ENCODE measurements at regions not wholly inside any gene's neighbourhood (a gene's known extent, or its start where the extent isn't known, plus 50 kb on each side); places are given as distances from the start of the nearest gene placed in this dataset.
A peak's percentile ranks its signal among the peaks of the same experiment; 100 is the strongest.
"Not testable (repeated sequence)": the region's sequence is repeated elsewhere in the genome, so short reads cannot be mapped to it uniquely, and the experiment has no call there.

DNA sequence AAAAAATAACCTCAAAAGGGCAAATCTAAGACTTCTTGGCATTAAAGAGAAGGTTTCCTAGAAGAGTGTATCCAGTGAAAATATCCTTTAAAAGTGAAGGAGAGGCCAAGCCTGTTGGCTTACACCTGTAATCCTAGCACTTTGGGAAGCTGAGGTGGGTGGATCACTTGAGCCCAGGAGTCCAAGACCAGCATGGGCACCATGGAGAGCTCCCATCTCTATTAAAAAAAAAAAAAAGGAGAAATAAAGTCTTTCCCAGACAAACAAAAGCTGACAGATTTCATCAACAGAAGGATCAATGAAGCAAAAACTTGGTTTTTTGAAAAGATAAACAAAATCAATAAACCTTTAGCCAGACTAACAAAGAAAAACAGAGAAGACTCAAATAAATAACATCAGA lies 67.6 kb upstream of the ZNF800 start:
- FAIRE-seq, result no peak
- Histone ChIP-seq H3K27me3 (no peaks in the 10 kb centered on the region), H3K4me1 (no peaks in the 10 kb centered on the region), H3K36me3 (no peaks in the 10 kb centered on the region), H3K9me3 (no peaks in the 10 kb centered on the region), H3K4me3 (no peak overlapping the region), H3K27ac (no peak overlapping the region)
- TF ChIP-seq CTCF (IDR thresholded peaks at IDR 0.05), result no peak
- no peak for DNase-seq
- intact Hi-C loops (cut with DNase I), result no loop called here
- no peak for ATAC-seq

- intact Hi-C loops (cut with DNase I); H3K4me3 ChIP-seq; H3K9me3 ChIP-seq; H3K36me3 ChIP-seq; H3K27ac ChIP-seq; DNase-seq; H3K27me3 ChIP-seq; FAIRE-seq; H3K4me1 ChIP-seq; ATAC-seq: not testable (repeated sequence)
- WGBS, 2 donors, result 79 to 84% methylated on average over 10 of the region's 10 CpGs
Observed at GRCh38 chr7:127451258-127451657, 58.8 kb upstream of the ZNF800 start.

GRCh38 chr7:127448566-127448965 lies 56.1 kb upstream of the ZNF800 start:
- TF ChIP-seq CTCF (IDR thresholded peaks at IDR 0.05), result no peak
- H3K4me3 ChIP-seq, result no peak overlapping the region
- DNase-seq (no peak), FAIRE-seq (no peak), ATAC-seq (no peak)
- H3K27ac ChIP-seq, result no peak overlapping the region
- no peaks in the 10 kb centered on the region for H3K36me3 ChIP-seq
- no peaks in the 10 kb centered on the region for H3K27me3 ChIP-seq
- no peaks in the 10 kb centered on the region for H3K4me1 ChIP-seq
- H3K9me3 ChIP-seq, result no peaks in the 10 kb centered on the region
- WGBS, 2 donors, result 58 to 69% methylated on average over 3 of the region's 3 CpGs
- intact Hi-C loops (cut with DNase I), result no loop called here

DNA sequence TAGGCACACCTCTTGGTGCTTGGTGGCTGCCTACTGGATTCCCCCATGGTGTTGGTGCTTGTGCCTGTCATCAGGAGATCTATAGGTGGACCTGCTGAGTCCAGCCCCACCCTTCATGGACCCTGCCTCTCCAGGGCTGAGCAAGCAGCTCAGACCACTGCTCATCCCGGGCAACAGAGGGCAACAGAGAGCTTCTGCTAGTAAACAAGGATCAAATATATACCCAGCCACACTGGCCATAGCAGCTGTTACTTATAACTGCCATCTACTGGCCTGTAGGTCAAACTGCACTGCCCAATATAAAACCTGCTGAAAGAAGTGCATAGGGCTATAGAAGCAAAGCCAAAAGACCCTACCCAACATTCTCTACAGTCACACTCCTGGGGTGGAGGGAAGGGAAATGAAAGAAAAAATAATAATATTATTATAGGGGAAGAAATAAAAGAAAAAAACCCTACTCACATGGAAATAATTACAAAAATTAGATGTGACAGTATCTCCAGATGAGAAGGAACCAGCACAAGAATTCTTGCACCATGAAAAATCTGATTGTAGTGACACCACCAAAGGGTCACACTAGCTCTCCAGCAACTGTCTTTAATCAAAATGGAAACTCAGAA lies 54.9 kb upstream of the ZNF800 start:
- Histone ChIP-seq H3K27me3 (no peaks in the 10 kb centered on the region), H3K4me3 (no peak overlapping the region), H3K4me1 (no peaks in the 10 kb centered on the region), H3K36me3 (no peaks in the 10 kb centered on the region), H3K9me3 (no peaks in the 10 kb centered on the region), H3K27ac (no peak overlapping the region)
- WGBS, 2 donors, result 7 to 21% methylated on average over 1 of the region's 1 CpG
- ATAC-seq (peak in 1 of 4 donors; percentile 43), FAIRE-seq (no peak), DNase-seq (no peak)
- intact Hi-C loops (cut with DNase I), result no loop called here
- TF ChIP-seq CTCF (IDR thresholded peaks at IDR 0.05), result peak in 1 of 4 donors; percentile 6

DNA sequence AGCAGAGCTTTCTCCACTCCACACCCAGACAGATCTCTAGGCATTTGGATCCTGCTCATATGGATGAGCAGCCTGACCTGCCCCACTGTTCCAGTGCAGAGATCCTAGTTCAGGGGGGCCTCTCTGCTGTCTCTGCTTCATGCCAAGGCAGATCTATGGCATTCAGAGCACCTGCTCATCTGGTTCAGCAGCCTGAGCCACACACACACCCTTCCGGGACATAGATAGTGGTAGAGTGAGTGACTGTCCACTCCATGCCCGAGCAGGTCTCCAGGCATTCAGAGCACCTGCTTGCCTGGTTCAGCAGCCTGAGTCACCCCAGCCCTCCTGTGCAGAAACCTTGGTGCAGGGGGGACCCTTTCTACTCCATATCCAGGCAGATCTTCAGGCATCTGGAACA lies 54.3 kb upstream of the ZNF800 start:
- no peaks in the 10 kb centered on the region for H3K27me3 ChIP-seq
- DNase-seq (no peak), FAIRE-seq (no peak), ATAC-seq (no peak)
- H3K4me1 ChIP-seq, result no peaks in the 10 kb centered on the region
- no peak overlapping the region for H3K4me3 ChIP-seq
- 86 to 91% methylated on average over 2 of the region's 2 CpGs for WGBS, 2 donors
- TF ChIP-seq CTCF (IDR thresholded peaks at IDR 0.05), result no peak
- H3K36me3 ChIP-seq, result no peaks in the 10 kb centered on the region
- H3K27ac ChIP-seq, result no peak overlapping the region
- H3K9me3 ChIP-seq, result no peaks in the 10 kb centered on the region
- intact Hi-C loops (cut with DNase I), result no loop called here
